ENCODE measurements at regions not wholly inside any gene's neighbourhood (a gene's known extent, or its start where the extent isn't known, plus 50 kb on each side); places are given as distances from the start of the nearest gene placed in this dataset.
A peak's percentile ranks its signal among the peaks of the same experiment; 100 is the strongest.

- no peak for DNase-seq (ENCODE audit: extremely low spot score in 2 of 2)
Observed at GRCh38 chr6:168380956-168381605, 59.9 kb upstream of the SMOC2 start.

GRCh38 chr6:168381726-168382458, 59.1 kb upstream of the SMOC2 start:
- TF ChIP-seq CTCF (IDR thresholded peaks at IDR 0.05): no peak
- no peak for TF ChIP-seq POLR2A (IDR thresholded peaks at IDR 0.05)
- no peak for TF ChIP-seq POLR2AphosphoS5 (IDR thresholded peaks at IDR 0.05; ENCODE audit: insufficient read depth in 1 of 2, low read depth in 1 of 2)
- intact Hi-C loops (cut with DNase I): no loop called here
- Histone ChIP-seq H3K4me1 (peaks cover 5% of the 10 kb centered on the region), H3K36me3 (no peaks in the 10 kb centered on the region), H3K4me3 (no peak overlapping the region), H3K27ac (no peak overlapping the region), H3K9me3 (no peaks in the 10 kb centered on the region), H3K27me3 (no peaks in the 10 kb centered on the region)
- no peak for DNase-seq (ENCODE audit: extremely low spot score in 2 of 2)

More at GRCh38 chr6:168380956-168381605, 59.9 kb upstream of the SMOC2 start:
- Histone ChIP-seq H3K27ac (no peak overlapping the region), H3K4me3 (no peak overlapping the region), H3K4me1 (peaks cover 5% of the 10 kb centered on the region), H3K36me3 (no peaks in the 10 kb centered on the region), H3K27me3 (no peaks in the 10 kb centered on the region), H3K9me3 (no peaks in the 10 kb centered on the region)
- intact Hi-C loops (cut with DNase I): no loop called here
- TF ChIP-seq CTCF (IDR thresholded peaks at IDR 0.05) (no peak), POLR2A (IDR thresholded peaks at IDR 0.05) (no peak), POLR2AphosphoS5 (IDR thresholded peaks at IDR 0.05; ENCODE audit: insufficient read depth in 1 of 2, low read depth in 1 of 2) (no peak)

- H3K27ac ChIP-seq: no peak overlapping the region
- TF ChIP-seq POLR2A (IDR thresholded peaks at IDR 0.05) (no peak), CTCF (IDR thresholded peaks at IDR 0.05) (no peak), POLR2AphosphoS5 (IDR thresholded peaks at IDR 0.05; ENCODE audit: insufficient read depth in 1 of 2, low read depth in 1 of 2) (no peak)
- H3K4me1 ChIP-seq: peaks cover 5% of the 10 kb centered on the region
- no peak for DNase-seq (ENCODE audit: extremely low spot score in 2 of 2)
- intact Hi-C loops (cut with DNase I): no loop called here
- no peak overlapping the region for H3K4me3 ChIP-seq
- no peaks in the 10 kb centered on the region for H3K9me3 ChIP-seq
- H3K36me3 ChIP-seq: no peaks in the 10 kb centered on the region
- H3K27me3 ChIP-seq: no peaks in the 10 kb centered on the region
Observed at GRCh38 chr6:168383062-168383854, 57.7 kb upstream of the SMOC2 start.

GRCh38 chr6:168384045-168385036, 56.6 kb upstream of the SMOC2 start:
- TF ChIP-seq POLR2AphosphoS5 (IDR thresholded peaks at IDR 0.05; ENCODE audit: insufficient read depth in 1 of 2, low read depth in 1 of 2) (no peak), POLR2A (IDR thresholded peaks at IDR 0.05) (no peak), CTCF (IDR thresholded peaks at IDR 0.05) (no peak)
- Histone ChIP-seq H3K4me1 (peaks cover 5% of the 10 kb centered on the region), H3K9me3 (no peaks in the 10 kb centered on the region), H3K27me3 (no peaks in the 10 kb centered on the region), H3K4me3 (no peak overlapping the region), H3K27ac (peak overlapping the region; percentile 45), H3K36me3 (no peaks in the 10 kb centered on the region)
- DNase-seq (ENCODE audit: extremely low spot score in 2 of 2): no peak
- intact Hi-C loops (cut with DNase I): no loop called here

All from vagina (tissue), 2 donors.